ENCODE measurements at regions not wholly inside any gene's neighbourhood (a gene's known extent, or its start where the extent isn't known, plus 50 kb on each side); places are given as distances from the start of the nearest gene placed in this dataset.

DNA sequence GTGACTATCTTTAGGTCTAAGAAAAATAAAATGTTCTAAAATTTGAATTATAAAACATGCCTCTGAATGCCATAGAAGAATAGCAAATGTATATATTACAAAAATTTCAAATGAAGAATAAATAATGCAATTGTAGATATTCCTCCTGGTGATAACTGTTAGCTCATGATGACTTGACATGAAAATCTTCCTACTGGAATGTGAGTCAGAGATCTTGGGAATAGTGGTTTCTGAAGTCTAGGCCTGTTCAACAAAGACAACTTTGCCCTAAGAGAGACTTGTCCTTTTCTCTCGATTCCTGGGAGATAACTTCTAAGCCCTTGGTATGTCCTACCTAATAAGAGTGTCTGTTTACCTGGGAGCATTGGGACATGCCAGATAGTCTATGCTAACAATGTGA, 746.3 kb upstream of the RIOK2 start:
- no peaks in the 10 kb centered on the region for H3K36me3 Mint-ChIP-seq (ENCODE audit: insufficient read depth, unreplicated experiment)
- no TSS peak for BruUV-seq (replicated peaks)
- Histone ChIP-seq H3K4me1 (no peaks in the 10 kb centered on the region), H3K36me3 (ENCODE audit: control insufficient read depth, insufficient read depth, low read length) (no peaks in the 10 kb centered on the region), H3K4me3 (ENCODE audit: low read depth, low read length) (no peak overlapping the region), H3K9me3 (no peaks in the 10 kb centered on the region), H3K27me3 (replicated peaks; ENCODE audit: control insufficient read depth, insufficient read depth, low read length) (no peaks in the 10 kb centered on the region)
- ChIA-PET CTCF (no interaction called here), POLR2A (no interaction called here)
- H3K4me3 Mint-ChIP-seq (ENCODE audit: unreplicated experiment) = no peak overlapping the region
- TF ChIP-seq, protein P1, sequence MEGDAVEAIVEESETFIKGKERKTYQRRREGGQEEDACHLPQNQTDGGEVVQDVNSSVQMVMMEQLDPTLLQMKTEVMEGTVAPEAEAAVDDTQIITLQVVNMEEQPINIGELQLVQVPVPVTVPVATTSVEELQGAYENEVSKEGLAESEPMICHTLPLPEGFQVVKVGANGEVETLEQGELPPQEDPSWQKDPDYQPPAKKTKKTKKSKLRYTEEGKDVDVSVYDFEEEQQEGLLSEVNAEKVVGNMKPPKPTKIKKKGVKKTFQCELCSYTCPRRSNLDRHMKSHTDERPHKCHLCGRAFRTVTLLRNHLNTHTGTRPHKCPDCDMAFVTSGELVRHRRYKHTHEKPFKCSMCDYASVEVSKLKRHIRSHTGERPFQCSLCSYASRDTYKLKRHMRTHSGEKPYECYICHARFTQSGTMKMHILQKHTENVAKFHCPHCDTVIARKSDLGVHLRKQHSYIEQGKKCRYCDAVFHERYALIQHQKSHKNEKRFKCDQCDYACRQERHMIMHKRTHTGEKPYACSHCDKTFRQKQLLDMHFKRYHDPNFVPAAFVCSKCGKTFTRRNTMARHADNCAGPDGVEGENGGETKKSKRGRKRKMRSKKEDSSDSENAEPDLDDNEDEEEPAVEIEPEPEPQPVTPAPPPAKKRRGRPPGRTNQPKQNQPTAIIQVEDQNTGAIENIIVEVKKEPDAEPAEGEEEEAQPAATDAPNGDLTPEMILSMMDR (IDR thresholded peaks at IDR 0.05; ENCODE audit: insufficient read depth in 1 of 2, low read depth in 1 of 2, low read length in 1 of 2, severe bottlenecking in 1 of 2, unreplicated experiment in 1 of 2) = no peak
- no peaks in the 10 kb centered on the region for H3K4me1 Mint-ChIP-seq (ENCODE audit: low read depth, unreplicated experiment)
- no peak for DNase-seq
- H3K9me3 Mint-ChIP-seq (ENCODE audit: unreplicated experiment) = no peaks in the 10 kb centered on the region
- no peaks in the 10 kb centered on the region for H3K27me3 Mint-ChIP-seq (ENCODE audit: insufficient read depth, unreplicated experiment)
- intact Hi-C loops (cut with micrococcal nuclease; ENCODE audit: unreplicated experiment) = no loop called here
- H3K27ac Mint-ChIP-seq (ENCODE audit: unreplicated experiment) = no peak overlapping the region

DNA sequence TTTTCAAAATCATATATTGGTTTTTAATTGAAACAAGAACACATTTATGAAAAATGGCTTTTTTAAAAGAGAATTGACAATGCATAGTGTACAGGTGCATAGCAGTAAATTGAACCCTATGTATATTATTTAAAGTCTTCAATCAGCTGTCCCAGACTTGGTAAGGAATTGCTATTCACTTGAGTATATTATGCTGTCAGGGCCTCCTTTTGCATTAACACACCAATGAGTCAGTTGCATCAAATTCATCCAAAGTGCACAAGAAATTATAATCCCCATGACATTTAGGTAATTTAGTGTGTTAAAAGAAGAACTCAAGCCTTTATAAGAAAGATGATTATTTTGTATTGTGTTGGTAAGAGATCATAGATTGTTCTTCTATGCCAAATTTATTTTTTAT, 748.8 kb upstream of the RIOK2 start:
- Histone ChIP-seq H3K4me3 (ENCODE audit: low read depth, low read length) (no peak overlapping the region), H3K36me3 (ENCODE audit: control insufficient read depth, insufficient read depth, low read length) (no peaks in the 10 kb centered on the region), H3K27me3 (replicated peaks; ENCODE audit: control insufficient read depth, insufficient read depth, low read length) (no peaks in the 10 kb centered on the region), H3K9me3 (no peaks in the 10 kb centered on the region), H3K4me1 (no peaks in the 10 kb centered on the region)
- intact Hi-C loops (cut with micrococcal nuclease; ENCODE audit: unreplicated experiment) = no loop called here
- Mint-ChIP-seq H3K4me1 (ENCODE audit: low read depth, unreplicated experiment) (no peaks in the 10 kb centered on the region), H3K27ac (ENCODE audit: unreplicated experiment) (no peak overlapping the region), H3K27me3 (ENCODE audit: insufficient read depth, unreplicated experiment) (no peaks in the 10 kb centered on the region), H3K4me3 (ENCODE audit: unreplicated experiment) (no peak overlapping the region), H3K9me3 (ENCODE audit: unreplicated experiment) (no peaks in the 10 kb centered on the region), H3K36me3 (ENCODE audit: insufficient read depth, unreplicated experiment) (no peaks in the 10 kb centered on the region)
- BruUV-seq (replicated peaks) = no TSS peak
- ChIA-PET POLR2A (no interaction called here), CTCF (no interaction called here)
- DNase-seq = no peak
- TF ChIP-seq, protein P1 (IDR thresholded peaks at IDR 0.05; ENCODE audit: insufficient read depth in 1 of 2, low read depth in 1 of 2, low read length in 1 of 2, severe bottlenecking in 1 of 2, unreplicated experiment in 1 of 2) = no peak

DNA sequence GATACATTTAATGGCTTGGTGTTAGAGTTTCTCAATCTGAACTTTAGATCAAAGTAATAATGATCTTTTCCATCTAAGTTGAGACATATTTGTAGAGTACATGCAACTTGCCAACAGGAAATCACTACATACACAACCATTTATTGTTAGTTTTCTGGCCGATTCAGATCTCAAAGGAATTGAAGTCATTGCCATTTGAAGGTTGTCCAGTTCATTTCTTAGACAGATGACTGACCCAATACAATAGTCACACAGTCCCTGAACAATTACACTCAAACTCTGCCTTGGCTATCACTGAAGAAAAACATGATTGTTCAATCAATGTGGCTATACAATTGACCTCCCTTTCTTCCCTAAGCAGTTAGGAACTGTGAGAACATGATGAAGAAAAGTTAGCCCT, 753.2 kb upstream of the RIOK2 start:
- BruUV-seq (replicated peaks) = no TSS peak
- ChIA-PET CTCF (no interaction called here), POLR2A (no interaction called here)
- H3K27ac Mint-ChIP-seq (ENCODE audit: unreplicated experiment) = no peak overlapping the region
- H3K9me3 Mint-ChIP-seq (ENCODE audit: unreplicated experiment) = no peaks in the 10 kb centered on the region
- no peak for DNase-seq
- no peaks in the 10 kb centered on the region for H3K36me3 ChIP-seq (ENCODE audit: control insufficient read depth, insufficient read depth, low read length)
- H3K4me1 ChIP-seq = no peaks in the 10 kb centered on the region
- no peaks in the 10 kb centered on the region for H3K9me3 ChIP-seq
- no peak overlapping the region for H3K4me3 ChIP-seq (ENCODE audit: low read depth, low read length)
- no peaks in the 10 kb centered on the region for H3K36me3 Mint-ChIP-seq (ENCODE audit: insufficient read depth, unreplicated experiment)
- H3K4me1 Mint-ChIP-seq (ENCODE audit: low read depth, unreplicated experiment) = no peaks in the 10 kb centered on the region
- no peak overlapping the region for H3K4me3 Mint-ChIP-seq (ENCODE audit: unreplicated experiment)
- H3K27me3 ChIP-seq (replicated peaks; ENCODE audit: control insufficient read depth, insufficient read depth, low read length) = no peaks in the 10 kb centered on the region
- intact Hi-C loops (cut with micrococcal nuclease; ENCODE audit: unreplicated experiment) = no loop called here
- no peaks in the 10 kb centered on the region for H3K27me3 Mint-ChIP-seq (ENCODE audit: insufficient read depth, unreplicated experiment)
- TF ChIP-seq, protein P1 (IDR thresholded peaks at IDR 0.05; ENCODE audit: insufficient read depth in 1 of 2, low read depth in 1 of 2, low read length in 1 of 2, severe bottlenecking in 1 of 2, unreplicated experiment in 1 of 2) = no peak
